ENCODE measurements at regions not wholly inside any gene's neighbourhood (a gene's known extent, or its start where the extent isn't known, plus 50 kb on each side); places are given as distances from the start of the nearest gene placed in this dataset.
"Not testable (repeated sequence)": the region's sequence is repeated elsewhere in the genome, so short reads cannot be mapped to it uniquely, and the experiment has no call there.

DNA sequence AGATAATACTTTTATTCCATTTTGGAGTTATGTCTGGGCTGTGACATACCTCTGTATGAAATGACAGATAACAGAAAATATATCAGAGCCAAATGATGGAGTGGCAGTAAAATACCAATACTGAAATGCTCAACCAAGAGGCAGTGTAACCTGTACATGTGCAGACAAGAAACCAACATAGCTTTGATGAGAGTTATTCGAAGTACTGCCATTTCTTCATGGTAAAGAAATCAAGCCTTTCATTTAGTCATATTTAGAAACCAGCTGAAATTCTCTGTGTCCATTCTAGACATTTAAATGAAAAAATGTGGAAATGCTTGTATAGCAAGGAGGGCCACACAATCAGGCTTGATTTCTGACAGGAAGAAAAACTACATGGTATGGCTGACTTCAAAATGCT lies 127.1 kb upstream of the PTPRZ1 start:
- DNase-seq = no peak
- intact Hi-C loops (cut with DNase I) = no loop called here

DNA sequence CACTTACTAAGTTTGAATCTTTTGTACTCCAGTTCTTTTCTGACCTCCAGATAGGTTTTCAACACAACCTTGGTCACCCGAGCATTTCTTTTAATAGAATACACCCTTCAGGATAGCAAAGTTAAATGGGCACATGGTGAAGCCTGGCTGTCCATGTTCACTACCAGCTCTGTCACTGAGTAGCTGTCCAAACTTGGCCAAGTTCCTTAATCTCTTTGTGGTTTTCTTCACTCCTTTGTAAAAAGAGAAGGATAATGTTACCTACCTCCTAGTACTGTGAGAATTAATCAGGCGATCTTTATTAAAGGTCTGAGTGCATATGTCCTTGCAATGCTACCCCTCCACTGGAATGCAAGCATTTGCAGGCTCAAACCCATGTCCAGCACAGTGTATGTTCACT lies 128.1 kb upstream of the PTPRZ1 start:
- intact Hi-C loops (cut with DNase I) = no loop called here
- no peak for DNase-seq

DNA sequence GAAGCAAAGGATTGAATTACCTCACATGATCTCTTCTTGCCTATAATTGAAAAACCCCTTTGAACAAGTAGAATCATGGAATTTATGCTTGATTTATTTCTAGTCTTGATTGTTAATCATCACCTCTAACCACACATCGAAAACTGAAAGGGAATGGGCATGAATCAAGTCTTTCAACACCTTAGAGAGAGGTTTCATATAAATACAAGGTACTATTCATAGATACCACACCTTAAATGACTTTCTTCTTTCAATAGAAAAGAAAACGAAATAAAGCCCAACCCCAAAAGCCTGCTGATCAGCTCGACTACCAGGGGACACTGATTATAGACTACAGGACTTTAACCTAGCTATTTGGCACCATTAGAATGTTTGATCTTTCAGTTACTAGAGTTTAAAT lies 128.6 kb upstream of the PTPRZ1 start:
- DNase-seq = no peak
- intact Hi-C loops (cut with DNase I) = no loop called here

DNA sequence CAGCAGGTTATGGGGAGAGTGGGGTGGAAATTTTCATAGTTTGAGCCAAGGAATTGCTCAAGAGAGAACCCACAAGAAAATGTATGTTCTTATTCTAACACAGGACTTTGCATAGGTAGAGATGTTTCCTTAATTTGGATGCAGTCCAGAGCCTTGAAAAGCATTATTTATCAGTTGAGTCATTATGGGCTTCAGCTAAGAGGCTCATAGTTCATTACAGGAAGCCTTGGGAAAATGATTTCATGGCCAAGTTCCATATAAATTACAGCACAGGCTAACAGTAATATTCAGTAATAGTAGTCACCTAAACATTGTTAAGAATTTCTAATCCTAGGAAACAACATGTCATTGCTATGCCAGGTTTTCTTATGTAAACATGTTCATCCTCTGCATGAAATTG lies 131.1 kb upstream of the PTPRZ1 start:
- intact Hi-C loops (cut with DNase I) = no loop called here
- no peak for DNase-seq

DNA sequence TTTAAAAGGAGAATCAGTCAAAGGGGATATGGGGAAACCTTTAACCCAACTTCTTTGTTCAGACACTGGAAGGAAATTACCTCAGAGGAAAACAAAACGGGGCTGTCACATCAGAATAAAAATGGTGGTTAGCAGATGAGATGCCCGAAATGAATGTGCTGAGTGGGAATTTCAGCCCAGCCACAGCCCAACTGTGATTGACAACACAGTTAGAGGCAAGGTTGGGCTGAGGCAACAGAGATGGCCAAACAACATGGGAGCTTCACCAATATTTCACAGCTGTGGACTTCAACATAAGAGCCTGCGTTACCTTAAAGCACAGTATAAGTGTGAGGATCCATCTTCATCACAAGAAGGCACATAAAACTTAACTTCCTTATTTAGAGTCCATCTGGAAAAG lies 133.5 kb upstream of the PTPRZ1 start:
- intact Hi-C loops (cut with DNase I) = no loop called here
- DNase-seq = no peak

DNA sequence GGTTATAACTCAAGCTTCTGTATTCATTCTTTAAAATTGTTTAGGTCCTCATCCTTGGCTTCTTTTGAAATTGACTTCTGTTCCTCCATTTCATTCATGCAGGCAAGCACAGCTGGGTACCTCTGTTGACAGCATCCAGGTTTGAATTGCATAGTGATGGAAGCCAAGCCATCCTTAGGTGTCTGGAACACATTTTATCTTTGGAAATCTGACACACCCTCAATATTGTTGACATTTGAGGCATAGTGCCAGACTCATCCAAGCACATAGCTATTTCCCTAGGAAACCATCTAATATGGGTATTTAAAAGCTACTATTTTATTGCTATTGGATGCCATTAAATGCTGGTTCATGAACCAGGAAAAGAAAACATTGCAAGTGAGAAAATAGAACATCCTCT lies 142.1 kb upstream of the PTPRZ1 start:
- no peak for DNase-seq
- intact Hi-C loops (cut with DNase I) = no loop called here

DNA sequence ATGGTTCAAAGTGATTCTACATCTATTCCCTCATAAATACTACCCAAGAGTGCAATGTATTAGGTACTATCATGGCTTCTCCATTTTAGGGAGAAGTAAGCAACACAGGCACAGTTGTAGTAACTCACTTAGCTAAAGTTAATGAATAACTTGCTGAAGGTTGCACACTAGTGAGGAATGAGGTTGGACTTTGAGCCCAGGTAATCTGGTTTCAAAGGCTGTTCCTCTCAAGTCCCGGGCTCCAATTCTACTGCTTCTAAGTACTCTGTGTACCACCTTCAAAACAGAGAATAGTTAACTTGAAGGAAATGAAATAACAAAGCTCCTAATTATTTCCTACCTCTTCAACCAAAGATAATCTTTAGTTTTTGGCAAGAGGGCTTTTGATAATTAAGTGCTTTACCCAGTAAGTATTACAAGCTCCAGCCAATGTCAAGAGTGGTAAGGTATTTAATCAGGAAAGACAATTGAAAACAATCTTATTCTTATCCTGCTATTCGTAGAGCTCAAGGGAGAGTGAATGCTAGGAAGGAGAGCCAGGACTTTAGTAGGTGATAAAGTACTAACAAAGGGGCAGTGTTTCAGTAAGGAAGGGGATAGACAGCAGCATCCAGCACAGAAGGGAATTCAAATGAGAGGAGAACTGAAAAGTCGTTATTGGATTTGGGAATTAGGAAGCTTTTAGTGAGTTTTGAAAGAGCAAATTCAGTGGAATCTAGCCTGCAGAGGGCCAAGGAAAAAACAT lies 158.2 kb upstream of the PTPRZ1 start:
- DNase-seq = no peak
- intact Hi-C loops (cut with DNase I) = no loop called here

DNA sequence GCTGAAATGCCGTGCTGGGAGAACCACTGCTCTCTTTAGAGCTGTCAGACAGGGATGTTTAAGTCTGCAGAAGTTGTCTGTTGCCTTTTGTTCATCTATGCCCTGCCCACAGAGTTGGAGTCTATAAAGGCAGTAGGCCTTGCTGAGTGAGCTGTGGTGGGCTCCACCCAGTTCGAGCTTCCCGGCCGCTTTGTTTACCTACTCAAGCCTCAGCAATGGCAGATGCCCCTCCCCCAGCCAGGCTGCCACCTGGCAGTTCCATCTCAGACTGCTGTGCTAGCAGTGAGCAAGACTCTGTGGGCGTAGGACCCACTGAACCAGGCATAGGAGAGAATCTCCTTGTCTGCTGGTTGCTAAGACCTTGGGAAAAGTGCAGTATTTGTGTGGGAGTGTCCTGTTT lies 160.0 kb upstream of the PTPRZ1 start:
- DNase-seq = peak in 1 of 10 donors; percentile 33
- intact Hi-C loops (cut with DNase I) = not testable (repeated sequence)

DNA sequence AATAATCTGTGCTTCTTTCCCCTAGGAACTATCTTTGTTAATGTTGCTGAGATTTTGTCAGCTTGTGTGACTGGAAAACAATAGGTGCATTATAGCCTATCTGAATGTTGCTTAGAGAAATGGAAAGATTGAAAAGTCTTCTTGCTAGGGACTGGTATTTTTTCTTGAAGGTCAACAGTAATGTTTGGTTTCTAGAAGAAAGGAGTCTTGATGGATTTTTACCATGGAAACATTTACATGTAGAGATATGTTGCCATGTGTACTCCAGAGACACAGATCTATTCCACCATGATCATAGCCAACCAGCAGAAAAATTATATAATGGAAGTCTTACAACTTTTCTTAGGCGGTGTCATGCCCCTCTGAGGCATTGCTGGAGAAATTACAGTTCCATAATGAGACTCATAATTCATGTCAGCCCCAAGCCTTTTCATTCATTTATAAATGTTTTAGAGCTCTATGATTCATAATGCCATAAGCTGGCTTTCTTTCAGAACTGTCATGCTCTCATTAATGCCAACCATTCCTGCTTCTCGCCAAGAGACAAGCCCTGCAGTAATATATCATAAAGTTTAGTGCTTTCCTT lies 175.1 kb upstream of the PTPRZ1 start:
- DNase-seq = no peak
- intact Hi-C loops (cut with DNase I) = no loop called here

DNA sequence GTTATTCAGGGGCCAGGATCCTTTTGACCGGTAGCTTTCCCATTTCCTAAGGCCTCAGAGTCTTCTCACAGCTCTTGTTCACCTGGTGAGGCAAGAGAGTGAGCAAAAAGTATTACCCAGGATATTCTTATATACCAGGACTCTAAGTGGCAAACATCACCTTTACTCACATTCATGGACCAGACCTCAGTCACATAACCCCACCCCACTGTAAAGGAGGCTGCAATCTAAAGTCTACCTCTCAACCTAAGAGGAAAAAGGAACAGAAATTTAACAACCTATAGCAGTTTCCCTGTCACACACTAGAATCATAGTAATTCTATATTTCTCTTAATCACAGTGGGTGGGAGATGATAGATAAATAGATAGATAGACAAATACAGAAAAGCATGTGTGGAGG lies 176.0 kb upstream of the PTPRZ1 start:
- DNase-seq = no peak

DNA sequence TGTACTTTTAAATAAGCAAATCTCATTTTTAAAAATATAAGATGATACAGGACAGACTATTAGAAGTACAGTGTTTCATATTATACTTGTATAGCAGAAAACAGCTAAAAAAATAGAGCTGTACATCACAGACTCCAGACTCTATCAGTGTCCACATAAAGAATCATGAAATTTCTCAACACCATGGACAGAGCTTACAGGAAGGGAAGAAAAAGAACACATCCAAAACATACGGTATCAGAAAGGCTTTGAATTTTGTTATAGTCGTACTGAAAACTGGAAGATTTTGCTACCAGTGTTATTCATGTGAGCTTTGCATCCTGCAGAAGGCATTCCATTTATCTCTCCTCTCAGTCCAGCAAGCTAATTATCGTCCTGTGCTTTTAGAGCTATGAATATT lies 183.2 kb upstream of the PTPRZ1 start:
- intact Hi-C loops (cut with DNase I) = no loop called here
- DNase-seq = no peak

More for the DNA sequence above, 176.0 kb upstream of the PTPRZ1 start:
- intact Hi-C loops (cut with DNase I) = no loop called here

DNA sequence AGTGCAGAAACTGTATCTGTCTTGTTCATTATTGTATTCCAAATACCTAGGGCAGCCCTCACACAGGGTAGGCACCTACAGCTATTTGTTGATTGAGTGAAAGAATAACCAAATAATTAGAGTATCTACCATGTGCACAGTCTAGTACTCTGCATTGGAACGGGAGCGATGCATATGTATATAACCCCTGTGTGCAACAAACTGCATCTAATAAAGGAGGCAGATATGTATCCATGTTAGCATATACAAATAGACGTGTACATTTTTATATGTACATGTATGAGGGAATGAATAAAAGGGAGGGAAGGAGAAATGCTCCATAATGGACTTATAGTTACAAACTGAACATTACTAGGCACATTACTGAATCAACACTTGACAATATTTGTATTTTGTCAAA lies 191.3 kb upstream of the PTPRZ1 start:
- intact Hi-C loops (cut with DNase I) = no loop called here
- no peak for DNase-seq

DNA sequence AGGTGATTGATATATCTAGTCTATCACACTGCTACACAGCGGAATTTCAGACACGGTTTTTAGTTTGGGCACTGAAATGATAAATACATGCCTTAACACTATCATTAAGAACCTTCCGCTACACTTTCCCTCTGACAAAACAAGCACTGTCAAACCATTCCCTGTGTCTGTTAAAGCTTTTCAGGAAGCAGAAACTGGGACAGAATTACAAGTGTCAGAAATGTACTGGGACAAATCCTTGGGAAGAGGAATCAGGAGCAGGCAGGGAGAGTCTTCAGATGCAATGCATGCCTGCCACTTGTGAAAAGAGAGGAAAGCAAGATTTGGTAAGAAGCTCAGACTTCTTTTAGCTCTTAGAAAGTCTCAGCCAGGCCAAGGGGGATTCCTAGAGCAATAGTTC lies 196.8 kb upstream of the PTPRZ1 start:
- intact Hi-C loops (cut with DNase I) = no loop called here
- DNase-seq = no peak

DNA sequence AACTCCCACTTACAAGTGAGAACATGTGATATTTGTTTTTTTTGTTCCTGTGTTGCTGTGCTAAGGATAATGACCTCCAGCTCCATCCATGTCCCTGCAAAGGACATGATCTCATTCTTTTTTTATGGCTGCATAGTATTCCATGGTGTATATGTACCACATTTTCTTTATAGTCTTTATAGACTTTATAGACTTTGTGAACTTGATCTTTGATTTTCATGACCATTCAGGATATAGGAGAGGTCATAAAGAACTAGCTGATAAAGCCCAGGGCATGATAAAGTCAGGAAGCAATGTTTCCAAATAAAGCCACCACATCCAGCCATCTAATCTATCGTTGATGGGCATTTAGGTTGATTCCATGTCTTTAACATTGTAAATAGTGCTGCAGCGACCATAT lies 198.5 kb upstream of the PTPRZ1 start:
- intact Hi-C loops (cut with DNase I); DNase-seq: not testable (repeated sequence)

DNA sequence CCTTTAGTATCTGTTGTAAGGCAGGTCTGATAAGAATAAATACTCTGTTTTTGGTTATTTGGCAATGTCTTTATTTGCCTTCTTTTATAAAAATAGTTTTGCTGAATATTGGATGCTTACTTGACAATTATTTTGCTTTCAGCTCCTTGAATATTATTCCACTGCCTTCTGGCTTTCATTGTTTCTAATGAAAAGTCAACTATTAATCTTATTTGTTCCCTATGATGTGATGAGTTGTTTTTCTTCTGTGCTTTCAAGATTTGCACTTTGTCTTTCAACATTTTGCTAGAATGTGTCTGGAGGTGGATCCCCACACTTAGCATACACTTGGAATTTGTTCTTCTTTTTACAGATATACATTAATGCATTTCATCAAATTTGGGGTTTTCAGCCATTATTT lies 203.8 kb upstream of the PTPRZ1 start:
- intact Hi-C loops (cut with DNase I) = no loop called here
- no peak for DNase-seq

DNA sequence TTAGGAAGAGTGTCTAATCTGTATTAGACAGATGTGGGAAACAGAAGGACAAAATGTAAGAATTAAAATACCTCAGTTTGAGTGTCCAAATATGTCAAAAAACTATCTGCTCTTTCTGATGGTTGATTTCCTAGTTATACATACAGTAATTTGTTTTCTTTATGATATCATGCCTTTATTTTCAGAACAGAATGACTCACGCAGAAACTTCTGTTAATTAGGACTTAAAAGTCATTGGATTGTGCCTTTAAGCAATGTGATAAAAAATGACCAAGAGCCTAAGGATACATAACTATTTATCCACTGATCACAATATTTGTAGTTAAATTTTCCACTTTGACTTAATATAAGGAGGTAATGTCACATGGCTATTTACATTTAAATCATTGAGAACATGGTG lies 206.7 kb upstream of the PTPRZ1 start:
- DNase-seq = no peak
- intact Hi-C loops (cut with DNase I) = no loop called here

DNA sequence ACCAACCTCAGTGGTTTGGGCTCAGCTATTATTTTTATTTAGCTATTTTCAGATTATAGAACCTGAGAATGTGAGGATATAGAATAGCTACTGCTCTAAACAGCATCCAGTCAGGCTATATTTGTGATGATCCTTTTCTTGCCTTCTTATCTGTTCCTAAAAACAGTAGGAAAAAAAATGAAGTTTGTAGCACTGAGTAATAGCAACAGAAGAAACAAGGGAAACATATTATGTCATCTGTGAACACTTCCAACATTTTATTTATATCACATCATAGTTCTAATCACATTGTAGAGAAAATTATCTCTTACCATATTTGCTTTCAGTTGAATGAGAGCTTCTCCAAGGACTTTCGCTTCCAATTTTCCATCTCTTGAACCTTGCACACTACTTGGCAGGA lies 229.6 kb upstream of the PTPRZ1 start:
- intact Hi-C loops (cut with DNase I) = no loop called here
- DNase-seq = no peak

DNA sequence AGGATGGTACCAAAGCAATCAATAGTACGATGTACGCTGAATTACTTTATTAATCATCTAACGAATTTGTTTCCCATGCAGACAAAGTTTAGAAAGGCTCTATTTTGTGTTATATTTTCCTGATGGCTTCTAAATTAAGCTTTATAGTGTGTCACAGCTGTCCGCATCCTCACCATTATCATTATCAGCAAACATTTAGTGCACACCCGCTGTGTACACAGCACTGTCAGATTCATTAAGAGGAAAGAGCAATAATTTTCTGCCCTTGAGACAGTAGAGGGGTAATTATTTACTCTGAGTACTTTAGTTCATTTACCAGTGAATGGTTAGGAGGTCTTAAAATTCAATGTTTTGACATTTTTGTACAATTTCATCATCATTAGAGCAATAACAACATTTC lies 233.3 kb upstream of the PTPRZ1 start:
- intact Hi-C loops (cut with DNase I) = no loop called here
- DNase-seq = no peak

DNA sequence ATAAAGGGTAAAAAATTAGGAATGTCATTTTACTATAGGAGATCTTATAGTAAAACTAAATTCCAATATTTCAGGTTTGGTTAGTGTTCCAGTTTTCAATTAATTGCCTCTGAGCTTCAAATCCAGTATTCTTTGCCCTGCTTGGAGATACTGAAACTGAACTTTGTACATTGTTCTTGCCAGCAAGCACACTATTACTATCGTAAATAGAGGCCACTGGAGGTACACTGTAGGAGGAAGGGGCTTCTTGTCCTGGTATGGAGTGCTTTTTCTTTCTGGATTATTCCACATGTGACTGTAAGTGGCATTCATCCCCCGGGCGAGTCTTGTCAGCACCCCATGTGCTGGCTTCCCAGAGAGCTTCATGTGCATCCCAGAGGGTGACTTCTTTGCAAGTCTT lies 234.7 kb upstream of the PTPRZ1 start:
- DNase-seq = no peak
- intact Hi-C loops (cut with DNase I) = no loop called here

DNA sequence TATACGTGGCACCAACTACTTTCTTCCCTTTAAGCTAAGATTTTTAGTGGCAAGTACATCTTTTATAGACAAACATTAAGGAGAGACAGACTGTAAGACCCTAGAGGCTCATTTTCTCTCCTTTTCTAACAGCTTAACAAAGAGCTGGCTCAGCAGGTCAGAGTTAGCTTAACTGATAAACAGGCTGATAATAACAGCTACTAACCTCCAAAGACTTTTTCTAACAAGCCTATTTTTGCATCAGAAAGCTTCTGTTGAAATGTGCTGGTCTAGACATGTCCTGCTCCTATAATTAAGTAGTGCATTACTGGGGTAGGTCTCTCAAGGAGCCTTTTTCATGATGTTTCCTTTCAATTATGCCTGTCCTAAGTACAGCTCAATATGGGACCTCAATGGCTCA lies 238.2 kb upstream of the FAM3C start:
- intact Hi-C loops (cut with DNase I) = no loop called here
- DNase-seq = no peak

DNA sequence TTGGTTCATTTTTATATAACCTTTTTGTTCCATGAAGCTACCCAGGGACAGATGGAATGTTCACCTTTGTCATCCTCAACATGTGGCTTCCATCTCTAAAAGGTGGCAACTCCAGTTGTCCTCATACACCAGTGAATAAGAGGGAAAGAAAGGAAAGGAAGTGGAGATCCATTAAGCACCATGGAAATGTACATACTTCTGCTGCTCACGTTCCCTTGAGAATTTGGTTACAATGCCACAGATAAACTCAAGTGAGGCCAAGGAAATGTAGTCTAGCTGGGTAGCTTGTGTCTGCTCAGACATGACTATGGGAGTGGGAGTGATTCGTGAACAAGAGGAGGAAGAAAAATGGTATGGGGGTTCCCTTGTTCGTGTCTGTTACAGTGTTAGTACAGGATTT lies 237.1 kb upstream of the FAM3C start:
- intact Hi-C loops (cut with DNase I) = no loop called here
- DNase-seq = no peak

DNA sequence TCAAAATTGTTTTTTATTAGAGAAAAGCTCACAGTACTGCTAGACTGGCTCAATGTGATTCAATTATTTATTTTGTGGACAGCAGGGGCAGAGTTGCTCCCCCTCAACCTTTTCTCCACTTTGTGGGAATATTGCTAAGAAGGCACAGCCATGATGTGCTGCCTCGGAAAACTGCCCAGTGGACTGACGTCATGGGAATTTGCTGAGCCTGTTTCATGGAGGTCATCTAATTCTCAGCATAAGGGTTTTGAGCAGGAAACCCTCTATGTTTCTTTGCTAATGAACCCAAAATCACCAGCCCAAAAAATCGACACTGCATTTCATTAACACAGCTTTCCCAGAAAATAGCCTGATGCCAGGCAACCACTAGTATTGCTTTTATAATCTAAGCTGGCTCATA lies 228.8 kb upstream of the FAM3C start:
- DNase-seq = peak in 7 of 10 donors; percentile 8 to 76 (median 20)
- intact Hi-C loops (cut with DNase I) = no loop called here

All from posterior cingulate gyrus (tissue), 11 donors.